GM12878 (cell line): ENCODE measurements at regions not wholly inside any gene's neighbourhood (a gene's known extent, or its start where the extent isn't known, plus 50 kb on each side); places are given as distances from the start of the nearest gene placed in this dataset.

ENCODE experiments used
- ATAC-seq: fragments of 200-7000 bp; cut with Tn5 transposase; 3 replicates; pipeline ENCODE4 v1.9.1; 2020; ENCODE audit warnings: mild to moderate bottlenecking, moderate library complexity
- BruUV-seq: library from RNA; stranded (reverse); fragments of 400-500 nt; replicated peaks from 2 replicates; lab custom pipeline; 2021; lab: Mats Ljungman, UMichigan
- CTCF ChIA-PET: fragments of 300-600 bp; sonication (Branson Sonifier 250); formaldehyde crosslinking; extraction: SDS; loops from one replicate; lab custom pipeline; 2021; ENCODE audit warnings: inconsistent platforms; lab: Yijun Ruan, JAX
- POLR2A ChIA-PET: fragments of 350-600 bp; formaldehyde crosslinking; extraction: SDS; loops from one replicate; lab custom pipeline; 2021; ENCODE audit warnings: inconsistent platforms; lab: Charles Lee
- RAD21 ChIA-PET: fragments of 300-600 bp; sonication (Branson Sonifier 250); formaldehyde crosslinking; loops from one replicate; lab custom pipeline; 2023; ENCODE audit warnings: antibody characterized with exemption; ENCODE audit not compliant: unreplicated experiment; lab: Charles Lee
- SMC1A ChIA-PET: fragments of 300-600 bp; sonication (Branson Sonifier 250); formaldehyde crosslinking; loops from one replicate; lab custom pipeline; 2023; ENCODE audit not compliant: unreplicated experiment, uncharacterized antibody; lab: Charles Lee
- DNase-seq: peaks from one replicate; pipeline ENCODE4 v3.0.0-alpha.2; 2011; ENCODE audit warnings: low read depth, low spot score
- FAIRE-seq: peaks from 3 replicates; lab custom pipeline; 2011; peaks lifted over from hg19 to GRCh38; lab: Jason Lieb, UNC
- H2AFZ ChIP-seq: 2 replicates; pipeline ENCODE4 v1.6.0; 2011; ENCODE audit warnings: low read depth, low read length, control low read depth; ENCODE audit not compliant: control insufficient read depth
- H3K27ac ChIP-seq: 2 replicates; pipeline ENCODE4 v1.5.1; 2011; ENCODE audit warnings: control low read depth; ENCODE audit not compliant: control insufficient read depth, insufficient read depth
- H3K27me3 ChIP-seq, 2 experiments: replicated peaks in 1 of 2; 2 replicates each; pipeline versions ENCODE4 v1.6.0 to v1.6.1; 2011; ENCODE audit warnings: low read length in 1 of 2; ENCODE audit not compliant: control insufficient read depth in 2 of 2, insufficient read depth in 2 of 2
- H3K36me3 ChIP-seq, 2 experiments: 2 replicates each; pipeline ENCODE4 v1.5.1; 2011; ENCODE audit warnings: low read length in 1 of 2; ENCODE audit not compliant: control insufficient read depth in 2 of 2, insufficient read depth in 2 of 2
- H3K4me1 ChIP-seq: 2 replicates; pipeline ENCODE4 v1.6.1; 2011; ENCODE audit warnings: mild to moderate bottlenecking, low read length, moderate library complexity, mixed read lengths; ENCODE audit not compliant: control insufficient read depth, insufficient read depth
- H3K4me2 ChIP-seq: 2 replicates; pipeline ENCODE4 v1.6.0; 2011; ENCODE audit warnings: control low read depth; ENCODE audit not compliant: control insufficient read depth, insufficient read depth
- H3K4me3 ChIP-seq: fragments of 200-600 bp; sonication (generic); 2 replicates; pipeline ENCODE4 v1.5.1; 2016
- H3K79me2 ChIP-seq: 2 replicates; pipeline ENCODE4 v1.6.0; 2011; ENCODE audit warnings: low read length; ENCODE audit not compliant: control insufficient read depth, insufficient read depth
- H3K9ac ChIP-seq: 2 replicates; pipeline ENCODE4 v1.8.0; 2011; ENCODE audit warnings: low read length, control low read depth, mixed read lengths; ENCODE audit not compliant: control insufficient read depth, insufficient read depth
- H3K9me3 ChIP-seq: replicated peaks from 3 replicates; pipeline ENCODE4 v1.5.1; 2011; ENCODE audit warnings: mild to moderate bottlenecking, low read length; ENCODE audit not compliant: control insufficient read depth, insufficient read depth
- H4K20me1 ChIP-seq: 2 replicates; pipeline ENCODE4 v1.6.0; 2011; ENCODE audit not compliant: control insufficient read depth, insufficient read depth
- CBFB ChIP-seq: IDR thresholded peaks from 2 replicates; pipeline ENCODE4 v1.6.1; 2016; ENCODE audit warnings: antibody characterized with exemption, low read depth
- GABPA ChIP-seq: IDR thresholded peaks from 2 replicates; pipeline ENCODE4 v1.6.1; 2014; ENCODE audit warnings: antibody characterized with exemption, low read depth, mild to moderate bottlenecking, inconsistent platforms
- JUND ChIP-seq: IDR thresholded peaks from 2 replicates; pipeline ENCODE4 v1.6.1; 2012; ENCODE audit warnings: low read depth, mild to moderate bottlenecking, low read length, improper control_type of control experiment, moderate library complexity
- NFXL1 ChIP-seq: fragments of 450-650 bp; IDR thresholded peaks from 2 replicates; pipeline ENCODE4 v1.6.1; 2017; ENCODE audit warnings: antibody characterized with exemption, mild to moderate bottlenecking, borderline replicate concordance
- PAX5 ChIP-seq: IDR thresholded peaks from 2 replicates; pipeline ENCODE4 v1.6.1; 2011; ENCODE audit warnings: low read depth, low read length, borderline replicate concordance
- SIX5 ChIP-seq: IDR thresholded peaks from 2 replicates; pipeline ENCODE4 v1.6.1; 2011; ENCODE audit warnings: mild to moderate bottlenecking, low read depth, low read length, moderate library complexity; ENCODE audit not compliant: severe bottlenecking
- SUZ12 ChIP-seq: fragments of 200-600 bp; sonication (generic); IDR thresholded peaks from one replicate; pipeline ENCODE4 v1.6.1; 2018; ENCODE audit warnings: antibody characterized with exemption, mild to moderate bottlenecking; ENCODE audit not compliant: unreplicated experiment
- ZNF24 ChIP-seq: fragments of 450-650 bp; IDR thresholded peaks from 2 replicates; pipeline ENCODE4 v1.6.1; 2017; ENCODE audit warnings: antibody characterized with exemption, mild to moderate bottlenecking
- ZNF274 ChIP-seq: IDR thresholded peaks from one replicate; pipeline ENCODE4 v1.8.0; 2011; ENCODE audit not compliant: insufficient read length, insufficient read depth
- ZNF622 ChIP-seq: fragments of 450-650 bp; IDR thresholded peaks from 2 replicates; pipeline ENCODE4 v1.6.1; 2017; ENCODE audit warnings: mild to moderate bottlenecking, inconsistent platforms
- WGBS: methylation state at CpG from one replicate; pipeline ENCODE4 v1.1.6; 2016; ENCODE audit warnings: low lambda C conversion rate; ENCODE audit not compliant: insufficient replicate concordance, insufficient coverage; ENCODE audit errors: missing lambda C conversion rate; 5-methylcytosine and 5-hydroxymethylcytosine counted together
- in situ Hi-C: fragments of 300-500 bp; cut with MboI; formaldehyde crosslinking; loops from 9 replicates; pipeline ENCODE4 v1.14.3; 2018; ENCODE audit warnings: mixed read lengths
- intact Hi-C: fragments of 100-400 bp; cut with micrococcal nuclease; formaldehyde crosslinking; loops from one replicate; pipeline ENCODE4 v1.14.2; 2022; ENCODE audit not compliant: unreplicated experiment

DNA sequence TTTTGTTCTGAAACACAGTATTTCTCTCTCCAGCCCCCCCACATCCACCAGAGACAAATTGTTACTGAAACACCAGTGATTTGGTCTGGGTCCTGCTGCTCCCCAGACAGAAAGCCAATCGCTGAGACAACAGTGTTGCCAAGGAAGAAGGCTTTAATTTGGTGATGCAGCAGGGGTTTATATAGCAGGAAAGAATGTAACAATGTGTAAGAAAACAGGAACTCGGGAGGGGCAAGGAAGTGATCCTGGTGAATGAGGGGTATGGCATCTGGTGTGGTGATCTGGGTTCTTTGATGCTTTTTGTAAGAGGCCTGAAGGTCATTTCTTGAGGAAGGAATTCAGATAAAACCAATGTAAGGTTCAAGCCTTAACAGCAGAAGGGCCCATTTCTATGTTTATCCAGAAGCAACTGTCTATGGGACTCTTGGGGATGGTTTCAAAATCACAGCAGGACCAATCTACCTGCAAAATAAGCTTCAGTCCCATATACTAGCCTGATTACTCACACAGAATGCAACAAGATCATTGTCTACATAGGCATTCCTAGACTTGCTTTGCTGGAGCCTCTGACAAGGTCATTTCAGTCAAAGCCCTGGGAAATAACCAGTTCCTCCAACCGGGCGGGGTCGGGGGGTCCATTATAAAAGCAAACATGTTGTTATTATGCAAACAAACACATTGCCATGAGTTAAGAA is 445.2 kb upstream of the ZFP42 start:
- Histone ChIP-seq H3K27ac (no peak overlapping the region), H3K4me1 (no peaks in the 10 kb centered on the region), H2AFZ (no peak overlapping the region), H3K4me2 (no peak overlapping the region), H3K27me3 (no peaks in the 10 kb centered on the region), H3K4me3 (no peak overlapping the region), H3K9me3 (no peaks in the 10 kb centered on the region), H3K9ac (no peak overlapping the region), H3K79me2 (no peaks in the 10 kb centered on the region), H3K36me3 (no peaks in the 10 kb centered on the region), H4K20me1 (no peaks in the 10 kb centered on the region)
- POLR2A ChIA-PET, result no interaction called here
- in situ Hi-C loops, result no loop called here
- BruUV-seq, result no TSS peak
- FAIRE-seq (no peak), DNase-seq (no peak), ATAC-seq (no peak)
- intact Hi-C loops, result no loop called here
- no peak for TF ChIP-seq PAX5
- no peak for TF ChIP-seq ZNF24
- no peak for TF ChIP-seq ZNF622
- TF ChIP-seq JUND, result no peak
- no peak for TF ChIP-seq NFXL1
- no peak for TF ChIP-seq CBFB
- RAD21 ChIA-PET, result no interaction called here
- CTCF ChIA-PET, result no interaction called here
- 22% methylated on average over 5 of the region's 5 CpGs for WGBS
- SMC1A ChIA-PET, result no interaction called here

DNA sequence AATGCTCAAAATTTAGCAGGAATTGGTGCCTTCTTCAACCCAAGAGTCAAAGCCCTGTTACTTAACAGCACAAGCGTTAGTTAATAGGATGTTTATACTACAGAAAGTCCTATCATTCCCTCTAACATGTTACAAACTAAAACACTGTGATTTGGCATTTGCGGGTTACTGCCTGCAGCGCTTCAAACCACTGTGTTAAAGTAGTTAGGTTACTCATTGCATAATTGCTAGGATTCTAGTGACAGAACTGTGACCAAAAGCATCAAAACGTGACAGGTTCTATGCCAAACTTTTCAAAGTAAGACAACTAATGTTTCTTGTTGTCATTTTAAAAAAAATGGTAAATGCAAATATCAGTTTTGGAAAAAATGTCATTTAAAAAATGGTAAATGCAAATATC is 442.8 kb upstream of the ZFP42 start:
- CTCF ChIA-PET, result no interaction called here
- H2AFZ ChIP-seq, result no peak overlapping the region
- intact Hi-C loops (no loop called here), in situ Hi-C loops (no loop called here)
- 0% methylated on average over 4 of the region's 4 CpGs for WGBS
- FAIRE-seq, result no peak
- no peaks in the 10 kb centered on the region for H3K79me2 ChIP-seq
- BruUV-seq, result no TSS peak
- H3K27ac ChIP-seq, result no peak overlapping the region
- POLR2A ChIA-PET, result no interaction called here
- H3K9ac ChIP-seq, result no peak overlapping the region
- no peaks in the 10 kb centered on the region for H3K36me3 ChIP-seq
- SMC1A ChIA-PET, result no interaction called here
- no peak for TF ChIP-seq GABPA
- no peak for TF ChIP-seq SIX5
- no peak for TF ChIP-seq SUZ12
- no peak for TF ChIP-seq ZNF274
- H3K9me3 ChIP-seq, result no peaks in the 10 kb centered on the region
- H3K27me3 ChIP-seq, result no peaks in the 10 kb centered on the region
- ATAC-seq, result no peak
- no peaks in the 10 kb centered on the region for H4K20me1 ChIP-seq
- RAD21 ChIA-PET, result no interaction called here
- H3K4me3 ChIP-seq, result no peak overlapping the region
- no peak overlapping the region for H3K4me2 ChIP-seq
- DNase-seq, result no peak
- H3K4me1 ChIP-seq, result no peaks in the 10 kb centered on the region
